ENCODE measurements at regions not wholly inside any gene's neighbourhood (a gene's known extent, or its start where the extent isn't known, plus 50 kb on each side); places are given as distances from the start of the nearest gene placed in this dataset.
"Not testable (repeated sequence)": the region's sequence is repeated elsewhere in the genome, so short reads cannot be mapped to it uniquely, and the experiment has no call there.

- DNase-seq = no peak
Measured at GRCh38 chr17:20916383-20916782, 126.4 kb downstream of the USP22 start.

GRCh38 chr17:20917610-20918306 lies 125.1 kb downstream of the USP22 start:
- not testable (repeated sequence) for DNase-seq

DNA sequence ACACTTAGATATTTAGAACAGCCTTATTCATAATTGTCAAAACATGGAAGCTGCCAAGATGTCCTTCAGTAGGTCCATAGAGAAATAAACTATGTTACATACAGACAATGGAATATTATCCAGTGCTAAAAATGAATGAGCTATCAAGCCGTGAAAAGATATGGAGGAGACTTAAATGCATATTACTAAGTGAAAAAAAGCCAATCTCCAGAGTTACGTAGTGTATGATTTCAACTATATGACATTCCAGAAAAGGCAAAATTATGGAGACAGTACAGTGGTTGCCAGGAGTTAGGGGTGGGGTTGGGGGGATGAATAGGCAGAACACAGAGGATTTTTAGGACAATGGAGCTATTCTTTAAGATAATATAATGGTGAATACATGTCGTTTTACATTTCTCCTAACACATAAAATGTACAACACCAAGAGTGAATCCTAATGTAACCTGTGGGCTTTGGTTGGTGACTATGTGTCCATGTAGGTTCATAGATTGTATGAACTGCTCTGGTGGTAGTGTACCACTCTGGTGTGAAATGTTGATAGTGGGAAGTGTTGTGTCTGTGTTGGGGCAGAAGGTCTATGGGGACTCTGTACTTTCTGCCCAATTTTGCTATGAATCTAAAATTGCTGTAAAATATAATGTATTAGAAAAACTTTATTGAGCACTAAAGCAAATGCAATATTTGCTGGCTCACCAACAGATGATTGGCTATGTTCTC lies 122.6 kb downstream of the USP22 start:
- DNase-seq = no peak

DNA sequence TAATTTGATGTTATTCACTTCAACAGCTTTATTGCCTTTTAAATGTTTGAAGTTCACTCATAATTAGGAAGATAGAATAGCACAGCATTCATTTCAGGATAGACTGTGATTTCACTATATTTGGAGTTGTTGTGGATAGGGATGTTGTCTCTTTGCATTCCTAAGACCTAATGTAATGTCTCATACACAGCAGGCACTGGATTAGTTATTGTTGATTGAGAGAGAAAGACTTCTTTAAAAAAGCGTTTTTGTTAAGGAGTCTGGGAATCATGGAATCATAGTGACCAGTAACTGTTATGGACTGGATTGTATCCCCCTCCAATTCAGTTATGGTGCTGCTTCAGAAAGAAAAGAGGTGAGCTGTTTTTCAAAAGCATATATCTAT lies 122.0 kb downstream of the USP22 start:
- peak; percentile 70 for DNase-seq

DNA sequence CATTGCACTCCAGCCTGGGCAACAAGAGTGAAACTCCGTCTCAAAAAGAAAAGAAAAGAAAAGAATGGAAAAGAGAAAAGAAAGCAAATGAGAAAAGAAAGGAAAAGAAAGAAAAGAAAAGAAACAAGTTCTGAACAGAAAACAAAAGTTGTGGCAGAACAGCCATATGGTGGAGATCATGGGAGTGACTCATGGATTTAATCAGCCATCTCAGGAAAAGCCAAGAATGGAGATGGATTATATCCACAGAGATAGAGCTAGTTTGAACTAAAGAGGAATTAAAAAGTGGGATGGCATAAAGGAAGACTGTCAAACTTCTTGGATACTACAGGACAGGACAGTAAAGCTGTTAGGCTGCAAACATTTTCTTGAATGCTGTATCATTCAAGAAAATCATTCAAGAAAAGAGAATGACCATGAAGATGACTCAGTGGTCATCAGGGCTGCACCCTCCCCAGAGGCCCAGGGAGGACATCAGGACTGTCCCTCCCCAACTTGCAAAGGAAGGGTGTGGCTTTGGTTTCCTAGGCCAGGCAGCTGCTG lies 120.6 kb downstream of the USP22 start:
- DNase-seq = peak; percentile 76

GRCh38 chr17:20924306-20924705 lies 118.5 kb downstream of the USP22 start:
- DNase-seq = no peak

DNA sequence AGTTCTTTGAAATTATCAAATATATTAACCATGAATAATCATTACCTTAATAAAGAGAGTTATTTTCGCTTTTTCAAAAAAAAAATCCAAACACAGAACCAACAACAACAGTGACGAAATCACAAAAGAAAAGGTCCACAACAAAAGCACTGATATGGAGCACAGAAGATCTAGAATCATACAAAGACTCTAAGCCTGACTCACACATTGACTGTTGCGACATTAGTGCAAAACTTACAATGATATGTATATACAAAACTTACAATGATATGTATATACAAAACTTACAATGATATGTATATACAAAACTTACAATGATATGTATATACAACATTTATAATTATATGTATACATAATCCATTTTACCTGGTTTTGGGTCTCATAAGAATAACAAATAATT lies 117.7 kb downstream of the USP22 start:
- DNase-seq = peak; percentile 36

- DNase-seq = no peak
Measured at GRCh38 chr17:20925954-20926353, 116.9 kb downstream of the USP22 start.

GRCh38 chr17:20926532-20926931 lies 116.3 kb downstream of the USP22 start:
- peak; percentile 58 for DNase-seq

DNA sequence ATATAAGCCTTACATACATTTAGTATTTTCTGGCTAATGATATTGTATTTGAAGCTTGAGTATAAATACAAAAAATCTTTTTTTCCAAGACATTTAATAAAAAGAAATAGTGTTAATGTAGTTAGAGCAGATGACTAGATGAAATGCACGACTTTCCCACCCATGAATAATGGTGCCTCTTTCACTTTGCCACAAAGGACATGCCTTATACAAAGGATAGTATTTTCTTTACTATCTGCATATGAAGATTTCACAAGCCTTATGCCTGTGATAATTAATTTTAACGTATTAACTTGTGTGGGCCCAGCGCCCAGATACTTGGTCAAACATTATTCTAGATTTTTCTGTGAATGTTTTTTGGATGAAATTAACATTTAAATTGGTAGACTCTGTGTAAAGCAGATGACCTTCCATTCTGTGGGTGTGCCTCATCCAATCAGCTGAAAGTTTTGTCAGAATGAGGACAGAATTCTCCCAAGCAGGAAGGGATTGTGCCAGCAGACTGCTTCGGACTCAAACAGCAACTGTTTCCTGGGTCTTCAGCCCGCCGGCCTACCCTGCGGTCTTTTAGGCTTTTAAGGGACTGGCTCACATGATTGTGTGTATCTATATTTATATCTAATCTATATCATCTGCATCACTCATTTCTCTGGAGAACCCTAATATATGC lies 115.4 kb downstream of the USP22 start:
- no peak for DNase-seq

DNA sequence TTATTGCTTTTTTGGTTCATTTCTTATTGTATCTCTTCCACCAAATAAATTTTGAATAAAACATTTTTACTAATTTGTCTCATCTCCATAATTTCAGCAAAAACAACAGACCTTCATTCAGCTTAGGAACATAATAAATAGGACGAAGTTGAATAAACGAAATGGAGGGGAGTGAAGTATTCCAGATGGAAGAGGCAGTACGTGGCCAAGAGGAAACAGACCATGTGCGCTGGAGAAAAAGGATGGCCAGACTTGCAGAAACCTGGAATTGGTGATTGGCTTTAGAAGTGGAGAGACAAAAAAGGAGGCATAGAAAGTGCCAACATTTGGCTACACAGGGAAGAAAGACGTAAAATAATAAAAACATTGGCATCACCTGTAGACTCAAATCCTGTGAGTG lies 113.5 kb downstream of the USP22 start:
- DNase-seq = no peak

GRCh38 chr17:20930081-20930760 lies 112.6 kb downstream of the USP22 start:
- peak; percentile 21 for DNase-seq

DNA sequence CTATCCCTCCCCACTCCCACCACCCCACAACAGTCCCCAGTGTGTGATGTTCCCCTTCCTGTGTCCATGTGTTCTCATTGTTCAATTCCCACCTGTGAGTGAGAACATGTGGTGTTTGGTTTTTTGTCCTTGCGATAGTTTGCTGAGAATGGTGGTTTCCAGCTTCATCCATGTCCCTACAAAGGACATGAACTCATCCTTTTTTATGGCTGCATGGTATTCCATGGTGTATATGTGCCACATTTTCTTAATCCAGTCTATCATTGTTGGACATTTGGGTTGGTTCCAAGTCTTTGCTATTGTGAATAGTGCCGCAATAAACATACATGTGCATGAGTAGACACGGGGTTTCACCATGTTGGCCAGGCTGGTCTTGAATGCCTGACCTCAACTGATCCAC lies 109.8 kb downstream of the USP22 start:
- DNase-seq = not testable (repeated sequence)

GRCh38 chr17:20934288-20934687 lies 108.5 kb downstream of the USP22 start:
- no peak for DNase-seq

DNA sequence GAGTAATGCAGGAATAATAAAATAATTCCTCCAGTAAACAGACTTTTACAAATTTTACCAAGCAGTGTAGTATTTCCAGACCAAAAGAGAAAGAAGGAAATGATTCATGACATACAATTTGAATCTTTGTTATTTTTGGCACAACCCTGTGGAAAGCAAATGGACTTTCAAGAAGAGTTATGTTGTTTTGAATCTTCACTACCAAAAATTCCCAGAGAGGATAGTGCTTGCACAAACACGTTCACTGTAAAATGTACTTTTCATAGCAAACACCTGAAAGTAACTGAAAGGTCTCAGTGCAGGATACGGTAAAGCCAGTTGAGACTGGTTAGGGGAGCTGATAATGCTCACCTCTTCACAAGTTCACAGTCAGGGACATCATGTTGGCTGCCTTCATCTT lies 107.1 kb downstream of the USP22 start:
- DNase-seq = peak; percentile 83

- DNase-seq = no peak
Measured at GRCh38 chr17:20938244-20938643, 104.6 kb downstream of the USP22 start.

GRCh38 chr17:20938988-20939615 lies 103.7 kb downstream of the USP22 start:
- no peak for DNase-seq

DNA sequence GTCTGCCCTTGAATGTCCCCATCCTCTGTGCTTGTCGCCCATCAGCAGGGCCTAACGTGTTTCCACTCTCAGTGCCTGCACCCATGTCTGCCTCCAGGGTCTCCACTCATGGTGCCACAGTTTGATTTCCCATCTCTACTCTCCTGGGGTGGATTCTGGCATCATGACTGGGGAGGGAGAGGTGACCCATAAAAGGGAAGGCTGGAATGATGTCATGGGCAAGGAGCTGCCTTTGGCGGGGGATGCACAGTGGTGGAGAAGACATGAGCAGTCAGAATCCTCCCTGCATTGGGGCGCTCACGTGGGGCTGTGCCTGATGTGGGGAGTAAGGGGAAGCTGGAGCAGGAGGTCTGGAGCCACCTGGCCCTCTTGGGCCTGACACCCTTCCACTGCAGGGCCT lies 100.9 kb downstream of the USP22 start:
- DNase-seq = no peak

- DNase-seq = no peak
Measured at GRCh38 chr17:20944014-20944865, 98.6 kb downstream of the USP22 start.

- not testable (repeated sequence) for DNase-seq
Measured at GRCh38 chr17:20947708-20948107, 95.1 kb downstream of the USP22 start.

DNA sequence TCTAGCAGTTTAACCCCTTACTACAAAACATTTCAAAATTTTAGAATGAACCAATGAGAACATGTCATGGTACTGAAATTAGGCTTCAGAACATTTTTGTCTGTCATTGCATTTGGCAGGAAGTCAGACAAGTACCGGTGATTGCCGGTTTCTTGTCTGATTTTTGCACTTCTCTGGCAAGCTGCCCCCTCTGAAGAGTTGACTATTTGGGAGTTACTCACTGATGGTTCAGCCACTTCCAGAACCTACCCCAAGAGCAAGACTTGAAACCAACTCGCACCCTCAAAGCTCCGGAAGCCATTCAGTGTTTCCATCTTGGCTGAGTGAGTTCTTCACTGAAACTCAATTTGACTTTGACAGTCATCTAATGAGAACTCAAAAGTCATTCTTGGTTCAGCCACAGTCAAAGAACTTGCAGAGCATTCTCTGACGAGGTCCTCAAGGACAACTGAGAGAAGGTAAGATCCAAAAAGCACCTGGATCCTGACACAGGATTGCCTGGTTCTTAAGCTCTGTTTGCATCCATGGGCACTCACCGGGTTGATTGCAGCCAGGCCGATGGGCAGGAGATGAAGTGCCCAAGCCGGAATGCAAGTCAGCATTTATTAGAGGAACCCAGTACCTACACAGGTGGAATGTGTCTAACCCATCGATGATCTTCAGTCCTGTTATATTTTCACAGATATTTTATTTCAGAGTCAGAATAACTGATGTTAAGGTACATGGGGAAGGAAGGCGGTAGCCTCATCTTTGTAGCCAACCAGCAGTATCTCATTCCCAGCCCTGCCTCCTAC lies 93.6 kb downstream of the USP22 start:
- DNase-seq = no peak

Measured in HCEC 1CT (cell line).